ENCODE measurements at regions not wholly inside any gene's neighbourhood (a gene's known extent, or its start where the extent isn't known, plus 50 kb on each side); places are given as distances from the start of the nearest gene placed in this dataset.

- no peak for DNase-seq (ENCODE audit: low read depth)
Observed at GRCh38 chr9:1962588-1963106, 52.5 kb upstream of the SMARCA2 start.

GRCh38 chr9:1964093-1964492 lies 51.1 kb upstream of the SMARCA2 start:
- no peak for DNase-seq (ENCODE audit: low read depth)
